ENCODE measurements at regions not wholly inside any gene's neighbourhood (a gene's known extent, or its start where the extent isn't known, plus 50 kb on each side); places are given as distances from the start of the nearest gene placed in this dataset.

DNA sequence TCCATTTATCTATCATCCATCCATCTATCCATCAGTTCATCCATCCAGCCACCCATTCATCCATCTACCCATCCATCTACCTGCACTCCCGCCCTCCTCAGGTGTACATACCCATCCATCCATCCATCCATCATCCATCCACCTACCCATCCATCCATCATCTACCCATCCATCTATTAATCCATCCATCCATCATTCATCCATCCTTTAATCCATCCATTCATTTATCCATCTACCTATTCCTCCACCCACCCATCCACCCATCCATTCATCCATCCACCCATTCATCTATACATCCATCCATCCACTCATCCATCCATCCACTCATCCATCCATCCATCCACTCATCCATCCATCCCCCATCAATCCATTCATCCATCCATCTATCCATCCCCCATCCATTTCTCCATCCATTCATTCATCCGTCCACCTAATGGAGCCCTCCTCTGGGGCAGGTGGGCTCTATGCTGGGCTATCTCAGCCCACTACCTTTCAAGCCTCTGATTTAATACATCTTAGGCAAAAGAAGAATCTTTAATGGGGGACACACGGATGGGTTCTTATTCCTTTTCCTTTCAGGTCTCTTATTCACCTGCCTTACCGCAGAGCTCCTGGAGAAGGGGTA lies 178.9 kb downstream of the URI1 start:
- H3K36me3 ChIP-seq: no peaks in the 10 kb centered on the region
- H3K27me3 ChIP-seq: no peaks in the 10 kb centered on the region
- H3K4me1 ChIP-seq: 0 out of 2 replicates have a peak, but pooled peaks cover 4% of the 10 kb centered on the region
- DNase-seq: no peak
- no peaks in the 10 kb centered on the region for H3K9me3 ChIP-seq
- H3K4me3 ChIP-seq (ENCODE audit: low read depth, low read length): no peak overlapping the region
- TF ChIP-seq CTCF (IDR thresholded peaks at IDR 0.05; ENCODE audit: low read depth, low read length): no peak

- Histone ChIP-seq H3K27me3 (no peaks in the 10 kb centered on the region), H3K9me3 (no peaks in the 10 kb centered on the region), H3K4me1 (0 out of 2 replicates have a peak, but pooled peaks cover 4% of the 10 kb centered on the region), H3K36me3 (no peaks in the 10 kb centered on the region), H3K4me3 (ENCODE audit: low read depth, low read length) (no peak overlapping the region)
- TF ChIP-seq CTCF (IDR thresholded peaks at IDR 0.05; ENCODE audit: low read depth, low read length): no peak
- no peak for DNase-seq
These were observed 180.4 kb downstream of the URI1 start for GRCh38 chr19:30122431-30122830.

DNA sequence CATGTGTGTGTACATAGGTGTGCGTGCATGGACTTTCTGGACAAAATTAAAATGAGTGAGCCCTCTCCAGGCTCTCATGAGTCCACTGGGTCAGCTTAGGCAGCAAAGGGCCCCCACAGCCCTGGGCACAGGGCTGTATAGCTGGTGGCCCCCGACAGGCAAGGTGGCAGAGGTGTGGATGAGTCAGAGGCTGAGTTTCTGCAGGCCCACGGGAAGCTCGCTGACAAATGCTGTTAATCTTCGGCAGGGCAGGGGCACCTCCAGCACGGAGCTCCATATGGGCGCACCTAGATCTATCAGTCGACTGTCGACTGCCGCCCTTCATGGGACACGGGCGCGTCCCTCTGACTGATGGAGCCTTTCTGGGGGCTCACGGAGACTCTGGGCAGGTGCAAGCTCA lies 181.1 kb downstream of the URI1 start:
- Histone ChIP-seq H3K4me3 (ENCODE audit: low read depth, low read length) (no peak overlapping the region), H3K36me3 (no peaks in the 10 kb centered on the region), H3K9me3 (no peaks in the 10 kb centered on the region), H3K4me1 (0 out of 2 replicates have a peak, but pooled peaks cover 4% of the 10 kb centered on the region), H3K27me3 (no peaks in the 10 kb centered on the region)
- no peak for DNase-seq
- no peak for TF ChIP-seq CTCF (IDR thresholded peaks at IDR 0.05; ENCODE audit: low read depth, low read length)

- H3K4me3 ChIP-seq (ENCODE audit: low read depth, low read length): no peak overlapping the region
- 0 out of 2 replicates have a peak, but pooled peaks cover 4% of the 10 kb centered on the region for H3K4me1 ChIP-seq
- H3K27me3 ChIP-seq: no peaks in the 10 kb centered on the region
- no peak for TF ChIP-seq CTCF (IDR thresholded peaks at IDR 0.05; ENCODE audit: low read depth, low read length)
- no peaks in the 10 kb centered on the region for H3K9me3 ChIP-seq
- DNase-seq: no peak
- no peaks in the 10 kb centered on the region for H3K36me3 ChIP-seq
These were observed 181.6 kb downstream of the URI1 start for GRCh38 chr19:30123611-30124010.

DNA sequence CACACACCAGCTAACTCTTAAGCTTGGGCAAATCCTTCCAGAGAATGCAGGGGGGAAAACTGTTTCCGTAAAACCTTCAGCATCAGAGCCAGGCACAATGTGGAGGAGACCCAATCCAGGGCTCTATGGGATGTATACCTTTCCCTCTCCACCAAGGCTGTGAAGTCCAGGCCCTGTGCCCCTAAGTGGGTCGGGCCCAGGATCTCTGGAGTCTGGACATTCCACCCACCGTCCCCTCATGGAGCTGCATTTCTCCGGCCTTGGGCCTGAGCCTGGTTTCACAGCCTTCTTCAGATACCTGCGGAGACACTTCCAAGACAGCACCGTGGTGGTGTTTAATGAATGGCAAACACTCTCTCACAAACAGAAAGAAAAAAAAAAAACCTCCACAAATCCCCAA lies 186.2 kb downstream of the URI1 start:
- no peak for DNase-seq
- H3K4me1 ChIP-seq: no peaks in the 10 kb centered on the region
- H3K9me3 ChIP-seq: no peaks in the 10 kb centered on the region
- H3K4me3 ChIP-seq (ENCODE audit: low read depth, low read length): no peak overlapping the region
- no peaks in the 10 kb centered on the region for H3K36me3 ChIP-seq
- no peak for TF ChIP-seq CTCF (IDR thresholded peaks at IDR 0.05; ENCODE audit: low read depth, low read length)
- no peaks in the 10 kb centered on the region for H3K27me3 ChIP-seq

- Histone ChIP-seq H3K27me3 (no peaks in the 10 kb centered on the region), H3K4me1 (peaks cover 15% of the 10 kb centered on the region), H3K36me3 (no peaks in the 10 kb centered on the region), H3K4me3 (ENCODE audit: low read depth, low read length) (no peak overlapping the region), H3K9me3 (no peaks in the 10 kb centered on the region)
- no peak for TF ChIP-seq CTCF (IDR thresholded peaks at IDR 0.05; ENCODE audit: low read depth, low read length)
- DNase-seq: no peak
These were observed 188.5 kb downstream of the URI1 start for GRCh38 chr19:30130356-30131122.

Measured in BE2C (cell line).